Activated naive CD8-positive, alpha-beta T cell treated with anti-CD3 and anti-CD28 coated beads for 36 hours (primary cell): ENCODE measurements at regions not wholly inside any gene's neighbourhood (a gene's known extent, or its start where the extent isn't known, plus 50 kb on each side); places are given as distances from the start of the nearest gene placed in this dataset.

Experiments used
- DNase-seq: peaks from one replicate; pipeline ENCODE4 v3.0.0; 2021
- H3K27ac Mint-ChIP-seq: one replicate; pipeline ENCODE4 v1.8.0; 2022; ENCODE audit warnings: mild to moderate bottlenecking, moderate library complexity, mixed read lengths
- H3K27me3 Mint-ChIP-seq: one replicate; pipeline ENCODE4 v1.8.0; 2022; ENCODE audit warnings: mild to moderate bottlenecking, mixed read lengths
- H3K36me3 Mint-ChIP-seq: one replicate; pipeline ENCODE4 v1.8.0; 2021; ENCODE audit warnings: mild to moderate bottlenecking, mixed read lengths
- H3K4me1 Mint-ChIP-seq: one replicate; pipeline ENCODE4 v1.8.0; 2021; ENCODE audit warnings: mixed read lengths
- H3K4me3 Mint-ChIP-seq: one replicate; pipeline ENCODE4 v1.8.0; 2022; ENCODE audit warnings: mild to moderate bottlenecking, moderate library complexity, mixed read lengths
- H3K9me3 Mint-ChIP-seq: one replicate; pipeline ENCODE4 v1.8.0; 2022; ENCODE audit warnings: mixed read lengths

GRCh38 chr10:28410420-28411135 lies 107.7 kb upstream of the MPP7 start:
- Mint-ChIP-seq H3K4me3 (no peak overlapping the region), H3K27ac (no peak overlapping the region), H3K9me3 (peaks cover 6% of the 10 kb centered on the region), H3K4me1 (peaks cover 13% of the 10 kb centered on the region), H3K36me3 (no peaks in the 10 kb centered on the region), H3K27me3 (peaks cover 17% of the 10 kb centered on the region)
- no peak for DNase-seq

- H3K27me3 Mint-ChIP-seq = peaks cover 17% of the 10 kb centered on the region
- H3K36me3 Mint-ChIP-seq = no peaks in the 10 kb centered on the region
- peaks cover 13% of the 10 kb centered on the region for H3K4me1 Mint-ChIP-seq
- no peak for DNase-seq
- no peak overlapping the region for H3K4me3 Mint-ChIP-seq
- peaks cover 6% of the 10 kb centered on the region for H3K9me3 Mint-ChIP-seq
- no peak overlapping the region for H3K27ac Mint-ChIP-seq
Observed at GRCh38 chr10:28411136-28411460, 108.2 kb upstream of the MPP7 start.

GRCh38 chr10:28411648-28412047 lies 108.8 kb upstream of the MPP7 start:
- Mint-ChIP-seq H3K4me1 (peaks cover 13% of the 10 kb centered on the region), H3K27ac (peak overlapping the region; percentile 32), H3K9me3 (peaks cover 6% of the 10 kb centered on the region), H3K4me3 (no peak overlapping the region), H3K27me3 (peaks cover 17% of the 10 kb centered on the region), H3K36me3 (no peaks in the 10 kb centered on the region)
- peak; percentile 31 for DNase-seq

GRCh38 chr10:28418069-28418468 lies 114.8 kb upstream of the WAC start:
- Mint-ChIP-seq H3K4me1 (no peaks in the 10 kb centered on the region), H3K4me3 (no peak overlapping the region), H3K36me3 (no peaks in the 10 kb centered on the region), H3K27ac (no peak overlapping the region), H3K9me3 (peaks cover 2% of the 10 kb centered on the region), H3K27me3 (peaks cover 24% of the 10 kb centered on the region)
- no peak for DNase-seq

GRCh38 chr10:28425422-28425821 lies 107.5 kb upstream of the WAC start:
- Mint-ChIP-seq H3K4me1 (no peaks in the 10 kb centered on the region), H3K9me3 (peaks cover 1% of the 10 kb centered on the region), H3K36me3 (no peaks in the 10 kb centered on the region), H3K4me3 (no peak overlapping the region), H3K27ac (no peak overlapping the region), H3K27me3 (peaks cover 7% of the 10 kb centered on the region)
- DNase-seq = no peak

GRCh38 chr10:28426392-28427159 lies 106.3 kb upstream of the WAC start:
- no peak overlapping the region for H3K4me3 Mint-ChIP-seq
- H3K27me3 Mint-ChIP-seq = peaks cover 7% of the 10 kb centered on the region
- H3K9me3 Mint-ChIP-seq = peaks cover 1% of the 10 kb centered on the region

GRCh38 chr10:28427376-28427775 lies 105.5 kb upstream of the WAC start:
- H3K27me3 Mint-ChIP-seq = peaks cover 7% of the 10 kb centered on the region
- H3K36me3 Mint-ChIP-seq = no peaks in the 10 kb centered on the region
- no peak overlapping the region for H3K4me3 Mint-ChIP-seq
- peaks cover 4% of the 10 kb centered on the region for H3K4me1 Mint-ChIP-seq
- peaks cover 1% of the 10 kb centered on the region for H3K9me3 Mint-ChIP-seq
- DNase-seq = no peak
- H3K27ac Mint-ChIP-seq = no peak overlapping the region

More at GRCh38 chr10:28426392-28427159, 106.3 kb upstream of the WAC start:
- Mint-ChIP-seq H3K36me3 (no peaks in the 10 kb centered on the region), H3K4me1 (no peaks in the 10 kb centered on the region), H3K27ac (no peak overlapping the region)
- DNase-seq = no peak

GRCh38 chr10:28429045-28429444 lies 103.9 kb upstream of the WAC start:
- H3K9me3 Mint-ChIP-seq = peaks cover 1% of the 10 kb centered on the region
- peaks cover 3% of the 10 kb centered on the region for H3K27me3 Mint-ChIP-seq
- no peaks in the 10 kb centered on the region for H3K36me3 Mint-ChIP-seq
- H3K27ac Mint-ChIP-seq = no peak overlapping the region
- DNase-seq = no peak
- H3K4me1 Mint-ChIP-seq = peaks cover 5% of the 10 kb centered on the region
- H3K4me3 Mint-ChIP-seq = no peak overlapping the region

GRCh38 chr10:28429573-28430216 lies 103.2 kb upstream of the WAC start:
- H3K27ac Mint-ChIP-seq = no peak overlapping the region
- H3K4me3 Mint-ChIP-seq = no peak overlapping the region
- no peak for DNase-seq
- H3K4me1 Mint-ChIP-seq = peaks cover 5% of the 10 kb centered on the region
- H3K36me3 Mint-ChIP-seq = no peaks in the 10 kb centered on the region
- peaks cover 3% of the 10 kb centered on the region for H3K27me3 Mint-ChIP-seq
- peaks cover 1% of the 10 kb centered on the region for H3K9me3 Mint-ChIP-seq

- Mint-ChIP-seq H3K36me3 (no peaks in the 10 kb centered on the region), H3K9me3 (peaks cover 1% of the 10 kb centered on the region), H3K4me1 (peaks cover 5% of the 10 kb centered on the region), H3K27me3 (peaks cover 3% of the 10 kb centered on the region), H3K4me3 (no peak overlapping the region), H3K27ac (no peak overlapping the region)
- no peak for DNase-seq
Observed at GRCh38 chr10:28431139-28431538, 101.8 kb upstream of the WAC start.

GRCh38 chr10:28432210-28432676 lies 100.7 kb upstream of the WAC start:
- DNase-seq = peak; percentile 3
- Mint-ChIP-seq H3K36me3 (no peaks in the 10 kb centered on the region), H3K27me3 (peaks cover 6% of the 10 kb centered on the region), H3K4me3 (peak overlapping the region; percentile 32), H3K4me1 (peaks cover 5% of the 10 kb centered on the region), H3K9me3 (peaks cover 1% of the 10 kb centered on the region), H3K27ac (no peak overlapping the region)

- H3K27me3 Mint-ChIP-seq = peaks cover 7% of the 10 kb centered on the region
- DNase-seq = no peak
- no peak overlapping the region for H3K27ac Mint-ChIP-seq
- H3K9me3 Mint-ChIP-seq = peaks cover 1% of the 10 kb centered on the region
- no peak overlapping the region for H3K4me3 Mint-ChIP-seq
- peaks cover 5% of the 10 kb centered on the region for H3K4me1 Mint-ChIP-seq
- H3K36me3 Mint-ChIP-seq = no peaks in the 10 kb centered on the region
Observed at GRCh38 chr10:28434063-28434462, 98.9 kb upstream of the WAC start.

- Mint-ChIP-seq H3K4me1 (no peaks in the 10 kb centered on the region), H3K4me3 (no peak overlapping the region), H3K27ac (no peak overlapping the region), H3K36me3 (no peaks in the 10 kb centered on the region), H3K9me3 (no peaks in the 10 kb centered on the region), H3K27me3 (peaks cover 4% of the 10 kb centered on the region)
- DNase-seq = no peak
Observed at GRCh38 chr10:28442403-28442802, 90.5 kb upstream of the WAC start.

GRCh38 chr10:28444031-28444430 lies 88.9 kb upstream of the WAC start:
- no peak overlapping the region for H3K4me3 Mint-ChIP-seq
- no peaks in the 10 kb centered on the region for H3K9me3 Mint-ChIP-seq
- no peaks in the 10 kb centered on the region for H3K27me3 Mint-ChIP-seq
- H3K4me1 Mint-ChIP-seq = no peaks in the 10 kb centered on the region
- no peak overlapping the region for H3K27ac Mint-ChIP-seq
- no peaks in the 10 kb centered on the region for H3K36me3 Mint-ChIP-seq
- DNase-seq = no peak

- no peak overlapping the region for H3K4me3 Mint-ChIP-seq
- H3K36me3 Mint-ChIP-seq = no peaks in the 10 kb centered on the region
- H3K9me3 Mint-ChIP-seq = no peaks in the 10 kb centered on the region
- DNase-seq = no peak
- H3K27ac Mint-ChIP-seq = no peak overlapping the region
- no peaks in the 10 kb centered on the region for H3K4me1 Mint-ChIP-seq
- H3K27me3 Mint-ChIP-seq = no peaks in the 10 kb centered on the region
Observed at GRCh38 chr10:28445516-28445915, 87.4 kb upstream of the WAC start.
